ENCODE measurements at regions not wholly inside any gene's neighbourhood (a gene's known extent, or its start where the extent isn't known, plus 50 kb on each side); places are given as distances from the start of the nearest gene placed in this dataset.

GRCh38 chr10:57218382-57218781 lies 857.3 kb upstream of the ZWINT start:
- TF ChIP-seq CTCF (IDR thresholded peaks at IDR 0.05; ENCODE audit: low read length, missing control alignments), result no peak
- no peak for DNase-seq (ENCODE audit: low read depth)
- H3K4me3 ChIP-seq (replicated peaks; ENCODE audit: low read depth, low read length), result no peak overlapping the region

GRCh38 chr10:57202356-57202755 lies 841.3 kb upstream of the ZWINT start:
- no peak for DNase-seq (ENCODE audit: low read depth)

GRCh38 chr10:57188846-57189245 lies 827.8 kb upstream of the ZWINT start:
- DNase-seq (ENCODE audit: low read depth), result no peak
- no peak overlapping the region for H3K4me3 ChIP-seq (replicated peaks; ENCODE audit: low read depth, low read length)
- TF ChIP-seq CTCF (IDR thresholded peaks at IDR 0.05; ENCODE audit: low read length, missing control alignments), result no peak

More at GRCh38 chr10:57202356-57202755, 841.3 kb upstream of the ZWINT start:
- no peak for TF ChIP-seq CTCF (IDR thresholded peaks at IDR 0.05; ENCODE audit: low read length, missing control alignments)
- H3K4me3 ChIP-seq (replicated peaks; ENCODE audit: low read depth, low read length), result no peak overlapping the region

GRCh38 chr10:57186201-57186600 lies 825.1 kb upstream of the ZWINT start:
- no peak for TF ChIP-seq CTCF (IDR thresholded peaks at IDR 0.05; ENCODE audit: low read length, missing control alignments)
- no peak overlapping the region for H3K4me3 ChIP-seq (replicated peaks; ENCODE audit: low read depth, low read length)
- DNase-seq (ENCODE audit: low read depth), result no peak

GRCh38 chr10:57169597-57169996 lies 808.5 kb upstream of the ZWINT start:
- no peak for TF ChIP-seq CTCF (IDR thresholded peaks at IDR 0.05; ENCODE audit: low read length, missing control alignments)
- H3K4me3 ChIP-seq (replicated peaks; ENCODE audit: low read depth, low read length), result no peak overlapping the region
- DNase-seq (ENCODE audit: low read depth), result no peak

GRCh38 chr10:57168611-57169240 lies 807.7 kb upstream of the ZWINT start:
- H3K4me3 ChIP-seq (replicated peaks; ENCODE audit: low read depth, low read length), result no peak overlapping the region
- no peak for DNase-seq (ENCODE audit: low read depth)
- no peak for TF ChIP-seq CTCF (IDR thresholded peaks at IDR 0.05; ENCODE audit: low read length, missing control alignments)

GRCh38 chr10:57165671-57166070 lies 804.6 kb upstream of the ZWINT start:
- no peak for TF ChIP-seq CTCF (IDR thresholded peaks at IDR 0.05; ENCODE audit: low read length, missing control alignments)
- no peak overlapping the region for H3K4me3 ChIP-seq (replicated peaks; ENCODE audit: low read depth, low read length)
- no peak for DNase-seq (ENCODE audit: low read depth)
